ENCODE measurements at regions not wholly inside any gene's neighbourhood (a gene's known extent, or its start where the extent isn't known, plus 50 kb on each side); places are given as distances from the start of the nearest gene placed in this dataset.

DNA sequence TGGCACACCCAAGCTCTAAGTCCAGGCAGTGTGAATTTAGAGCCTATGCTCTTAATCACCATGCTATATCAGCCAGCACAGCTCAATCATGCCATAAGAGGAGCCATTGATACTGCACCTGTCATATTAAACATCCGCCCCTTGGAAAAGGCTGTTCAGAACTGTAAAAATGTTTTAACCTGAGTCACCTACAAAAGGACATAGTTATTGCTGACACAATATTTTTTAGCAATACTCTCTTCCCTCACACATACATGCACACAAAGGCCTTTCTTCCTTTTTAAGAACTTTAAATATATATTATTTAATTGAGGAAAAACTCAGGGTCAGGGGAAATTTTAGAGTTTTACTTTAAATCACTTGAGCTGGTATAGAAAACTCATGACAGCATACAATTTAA lies 83.5 kb upstream of the ATXN7L3B start:
- no peaks in the 10 kb centered on the region for H3K36me3 ChIP-seq (ENCODE audit: control insufficient read depth, insufficient read depth, low read length)
- H3K27ac ChIP-seq (ENCODE audit: low read length): no peak overlapping the region
- H3K4me3 ChIP-seq (ENCODE audit: low read length): no peak overlapping the region
- no peaks in the 10 kb centered on the region for H3K9me3 ChIP-seq (ENCODE audit: control insufficient read depth, insufficient read depth, low read length)
- no CpG with 5 or more reads among the region's 1 CpG for WGBS (ENCODE audit: insufficient coverage, insufficient read length)
- no peaks in the 10 kb centered on the region for H3K4me1 ChIP-seq (ENCODE audit: control insufficient read depth, insufficient read depth, low read length)
- no peaks in the 10 kb centered on the region for H3K27me3 ChIP-seq (ENCODE audit: control insufficient read depth, insufficient read depth, low read length)
- no peak for DNase-seq (ENCODE audit: low read depth, low spot score)

- H3K36me3 ChIP-seq (ENCODE audit: control insufficient read depth, insufficient read depth, low read length): no peaks in the 10 kb centered on the region
- H3K4me3 ChIP-seq (ENCODE audit: low read length): no peak overlapping the region
- H3K27ac ChIP-seq (ENCODE audit: low read length): no peak overlapping the region
- no peak for DNase-seq (ENCODE audit: low read depth, low spot score)
- no peaks in the 10 kb centered on the region for H3K4me1 ChIP-seq (ENCODE audit: control insufficient read depth, insufficient read depth, low read length)
- H3K27me3 ChIP-seq (ENCODE audit: control insufficient read depth, insufficient read depth, low read length): no peaks in the 10 kb centered on the region
- 100% methylated on average over 2 of the region's 3 CpGs for WGBS (ENCODE audit: insufficient coverage, insufficient read length)
- H3K9me3 ChIP-seq (ENCODE audit: control insufficient read depth, insufficient read depth, low read length): no peaks in the 10 kb centered on the region
Observed at GRCh38 chr12:74455429-74455828, 82.2 kb upstream of the ATXN7L3B start.

- DNase-seq (ENCODE audit: low read depth, low spot score): no peak
- H3K4me3 ChIP-seq (ENCODE audit: low read length): no peak overlapping the region
- no peaks in the 10 kb centered on the region for H3K36me3 ChIP-seq (ENCODE audit: control insufficient read depth, insufficient read depth, low read length)
- no CpG with 5 or more reads among the region's 3 CpGs for WGBS (ENCODE audit: insufficient coverage, insufficient read length)
- no peak overlapping the region for H3K27ac ChIP-seq (ENCODE audit: low read length)
- H3K27me3 ChIP-seq (ENCODE audit: control insufficient read depth, insufficient read depth, low read length): no peaks in the 10 kb centered on the region
- H3K9me3 ChIP-seq (ENCODE audit: control insufficient read depth, insufficient read depth, low read length): no peaks in the 10 kb centered on the region
- no peaks in the 10 kb centered on the region for H3K4me1 ChIP-seq (ENCODE audit: control insufficient read depth, insufficient read depth, low read length)
Observed at GRCh38 chr12:74456431-74456830, 81.2 kb upstream of the ATXN7L3B start.

GRCh38 chr12:74468401-74468800 lies 69.2 kb upstream of the ATXN7L3B start:
- Histone ChIP-seq H3K4me3 (ENCODE audit: low read length) (no peak overlapping the region), H3K4me1 (ENCODE audit: control insufficient read depth, insufficient read depth, low read length) (no peaks in the 10 kb centered on the region), H3K36me3 (ENCODE audit: control insufficient read depth, insufficient read depth, low read length) (no peaks in the 10 kb centered on the region), H3K27ac (ENCODE audit: low read length) (no peak overlapping the region), H3K9me3 (ENCODE audit: control insufficient read depth, insufficient read depth, low read length) (no peaks in the 10 kb centered on the region), H3K27me3 (ENCODE audit: control insufficient read depth, insufficient read depth, low read length) (no peaks in the 10 kb centered on the region)
- no peak for DNase-seq (ENCODE audit: low read depth, low spot score)
- no CpG with 5 or more reads among the region's 4 CpGs for WGBS (ENCODE audit: insufficient coverage, insufficient read length)

DNA sequence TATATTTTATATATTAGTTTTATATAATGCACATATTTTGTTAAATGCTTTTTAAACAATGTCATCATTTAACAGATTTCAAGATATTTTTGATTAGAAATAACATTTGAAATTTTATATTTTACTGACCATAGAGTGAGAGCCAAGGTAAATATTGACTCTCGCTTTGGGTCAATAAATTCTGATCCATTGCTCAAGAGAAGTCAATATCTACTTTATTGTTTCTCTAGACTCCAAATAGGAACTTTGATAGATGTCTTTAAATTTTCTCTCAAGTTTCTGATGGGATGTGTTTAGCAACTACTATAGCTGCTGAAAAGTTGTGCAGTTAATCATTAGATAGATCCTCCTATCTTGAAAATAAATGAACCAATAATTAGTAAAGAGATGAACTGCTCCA lies 61.4 kb upstream of the ATXN7L3B start:
- no peaks in the 10 kb centered on the region for H3K4me1 ChIP-seq (ENCODE audit: control insufficient read depth, insufficient read depth, low read length)
- no peak overlapping the region for H3K27ac ChIP-seq (ENCODE audit: low read length)
- H3K36me3 ChIP-seq (ENCODE audit: control insufficient read depth, insufficient read depth, low read length): no peaks in the 10 kb centered on the region
- H3K9me3 ChIP-seq (ENCODE audit: control insufficient read depth, insufficient read depth, low read length): no peaks in the 10 kb centered on the region
- H3K27me3 ChIP-seq (ENCODE audit: control insufficient read depth, insufficient read depth, low read length): no peaks in the 10 kb centered on the region
- WGBS (ENCODE audit: insufficient coverage, insufficient read length): no CpG with 5 or more reads among the region's 1 CpG
- no peak for DNase-seq (ENCODE audit: low read depth, low spot score)
- no peak overlapping the region for H3K4me3 ChIP-seq (ENCODE audit: low read length)

GRCh38 chr12:74481078-74481477 lies 56.6 kb upstream of the ATXN7L3B start:
- Histone ChIP-seq H3K9me3 (ENCODE audit: control insufficient read depth, insufficient read depth, low read length) (no peaks in the 10 kb centered on the region), H3K27ac (ENCODE audit: low read length) (no peak overlapping the region), H3K27me3 (ENCODE audit: control insufficient read depth, insufficient read depth, low read length) (no peaks in the 10 kb centered on the region), H3K4me3 (ENCODE audit: low read length) (no peak overlapping the region), H3K4me1 (ENCODE audit: control insufficient read depth, insufficient read depth, low read length) (no peaks in the 10 kb centered on the region), H3K36me3 (ENCODE audit: control insufficient read depth, insufficient read depth, low read length) (no peaks in the 10 kb centered on the region)
- DNase-seq (ENCODE audit: low read depth, low spot score): no peak
- no CpG with 5 or more reads among the region's 2 CpGs for WGBS (ENCODE audit: insufficient coverage, insufficient read length)

DNA sequence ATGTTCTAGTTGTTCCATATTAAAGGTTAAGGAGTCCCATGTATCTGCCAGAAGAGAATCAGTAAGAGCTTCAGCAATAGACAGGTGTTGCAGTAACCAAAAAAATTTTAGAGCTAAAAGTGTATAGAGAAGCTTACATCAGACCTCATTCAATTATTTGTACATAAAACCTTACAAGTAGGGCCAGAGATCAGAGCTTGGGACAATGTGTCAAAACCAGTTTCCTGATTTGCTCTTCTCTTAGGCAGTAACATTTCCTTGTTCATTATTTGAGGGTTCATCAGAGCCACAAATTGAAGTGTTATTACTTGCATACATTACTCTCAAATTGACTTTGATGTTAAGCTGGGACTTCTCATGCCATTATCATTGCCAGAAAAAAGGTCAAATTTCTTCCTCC lies 55.5 kb upstream of the ATXN7L3B start:
- H3K27me3 ChIP-seq (ENCODE audit: control insufficient read depth, insufficient read depth, low read length): no peaks in the 10 kb centered on the region
- H3K4me1 ChIP-seq (ENCODE audit: control insufficient read depth, insufficient read depth, low read length): no peaks in the 10 kb centered on the region
- H3K9me3 ChIP-seq (ENCODE audit: control insufficient read depth, insufficient read depth, low read length): no peaks in the 10 kb centered on the region
- DNase-seq (ENCODE audit: low read depth, low spot score): no peak
- no peaks in the 10 kb centered on the region for H3K36me3 ChIP-seq (ENCODE audit: control insufficient read depth, insufficient read depth, low read length)
- H3K4me3 ChIP-seq (ENCODE audit: low read length): no peak overlapping the region
- H3K27ac ChIP-seq (ENCODE audit: low read length): no peak overlapping the region

DNA sequence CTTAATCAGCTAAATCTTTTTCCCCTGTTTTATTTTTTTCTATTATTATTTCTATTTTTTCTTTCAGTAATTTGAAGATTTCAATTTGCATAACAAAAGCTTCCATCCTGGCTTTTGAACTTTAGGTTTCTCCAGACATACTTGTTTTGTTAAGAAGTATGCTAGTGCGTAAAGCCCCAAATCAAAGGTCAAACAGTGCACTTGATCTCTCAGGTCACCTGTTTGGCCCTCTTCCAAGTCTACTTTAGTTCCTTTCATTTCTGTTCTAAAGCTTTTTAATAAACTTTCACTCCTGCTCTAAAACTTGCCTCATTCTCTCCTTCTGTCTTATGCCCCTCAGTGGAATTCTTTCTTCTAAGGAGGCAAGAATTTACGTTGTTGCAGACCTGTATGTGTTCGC lies 54.6 kb upstream of the ATXN7L3B start:
- no peaks in the 10 kb centered on the region for H3K36me3 ChIP-seq (ENCODE audit: control insufficient read depth, insufficient read depth, low read length)
- no CpG with 5 or more reads among the region's 3 CpGs for WGBS (ENCODE audit: insufficient coverage, insufficient read length)
- H3K4me1 ChIP-seq (ENCODE audit: control insufficient read depth, insufficient read depth, low read length): no peaks in the 10 kb centered on the region
- no peak overlapping the region for H3K4me3 ChIP-seq (ENCODE audit: low read length)
- H3K27ac ChIP-seq (ENCODE audit: low read length): no peak overlapping the region
- no peak for DNase-seq (ENCODE audit: low read depth, low spot score)
- H3K27me3 ChIP-seq (ENCODE audit: control insufficient read depth, insufficient read depth, low read length): no peaks in the 10 kb centered on the region
- H3K9me3 ChIP-seq (ENCODE audit: control insufficient read depth, insufficient read depth, low read length): no peaks in the 10 kb centered on the region

All from iPS DF 6.9 (cell line).